Left lung (tissue), 4 donors: ENCODE measurements at regions not wholly inside any gene's neighbourhood (a gene's known extent, or its start where the extent isn't known, plus 50 kb on each side); places are given as distances from the start of the nearest gene placed in this dataset.

Experiments
- ATAC-seq: fragments of 200-7000 bp; cut with Tn5 transposase; one replicate; pipeline ENCODE4 v1.9.1; 2020; ENCODE audit warnings: moderate library complexity
- DNase-seq, 4 donors: peaks; one replicate each; pipeline ENCODE4 v3.0.0-alpha.2; 2013 to 2020
- H3K27ac ChIP-seq, 2 donors: fragments of 200-600 bp; sonication (generic) in 1 of 2; one replicate each; pipeline versions ENCODE4 v1.5.0 to v1.8.0; 2020 to 2021
- H3K27me3 ChIP-seq, 2 donors: fragments of 200-600 bp; sonication (generic) in 1 of 2; one replicate each; pipeline versions ENCODE4 v1.5.0 to v1.8.0; 2020 to 2021
- H3K36me3 ChIP-seq, 2 donors: fragments of 200-600 bp; sonication (generic) in 1 of 2; one replicate each; pipeline versions ENCODE4 v1.5.0 to v1.8.0; 2020 to 2021
- H3K4me1 ChIP-seq, 2 donors: fragments of 200-600 bp; one replicate each; pipeline ENCODE4 v1.8.0; 2021
- H3K4me3 ChIP-seq, 2 donors: fragments of 200-600 bp; sonication (generic) in 1 of 2; one replicate each; pipeline versions ENCODE4 v1.5.0 to v1.8.0; 2020 to 2021; ENCODE audit warnings: mild to moderate bottlenecking in 1 of 2
- H3K9me3 ChIP-seq, 2 donors: fragments of 200-600 bp; sonication (generic) in 1 of 2; one replicate each; pipeline versions ENCODE4 v1.5.0 to v1.8.0; 2020 to 2021
- intact Hi-C, 2 donors: fragments of 100-400 bp; cut with DNase I; formaldehyde crosslinking; loops; one replicate each; pipeline versions ENCODE4 v1.11.2 to v1.14.2; 2022
- TF ChIP-seq, protein P1 (sequence below), 2 donors: fragments of 200-600 bp; sonication (generic) in 1 of 2; IDR thresholded peaks; one replicate each; pipeline versions ENCODE4 v1.5.0 to v1.8.0; 2021; ENCODE audit warnings: antibody characterized with exemption in 2 of 2
- donor health status: DM: no; HTN: yes; CAD: no.
- donor health status: DM: no; HTN: no; CAD: no.

DNA sequence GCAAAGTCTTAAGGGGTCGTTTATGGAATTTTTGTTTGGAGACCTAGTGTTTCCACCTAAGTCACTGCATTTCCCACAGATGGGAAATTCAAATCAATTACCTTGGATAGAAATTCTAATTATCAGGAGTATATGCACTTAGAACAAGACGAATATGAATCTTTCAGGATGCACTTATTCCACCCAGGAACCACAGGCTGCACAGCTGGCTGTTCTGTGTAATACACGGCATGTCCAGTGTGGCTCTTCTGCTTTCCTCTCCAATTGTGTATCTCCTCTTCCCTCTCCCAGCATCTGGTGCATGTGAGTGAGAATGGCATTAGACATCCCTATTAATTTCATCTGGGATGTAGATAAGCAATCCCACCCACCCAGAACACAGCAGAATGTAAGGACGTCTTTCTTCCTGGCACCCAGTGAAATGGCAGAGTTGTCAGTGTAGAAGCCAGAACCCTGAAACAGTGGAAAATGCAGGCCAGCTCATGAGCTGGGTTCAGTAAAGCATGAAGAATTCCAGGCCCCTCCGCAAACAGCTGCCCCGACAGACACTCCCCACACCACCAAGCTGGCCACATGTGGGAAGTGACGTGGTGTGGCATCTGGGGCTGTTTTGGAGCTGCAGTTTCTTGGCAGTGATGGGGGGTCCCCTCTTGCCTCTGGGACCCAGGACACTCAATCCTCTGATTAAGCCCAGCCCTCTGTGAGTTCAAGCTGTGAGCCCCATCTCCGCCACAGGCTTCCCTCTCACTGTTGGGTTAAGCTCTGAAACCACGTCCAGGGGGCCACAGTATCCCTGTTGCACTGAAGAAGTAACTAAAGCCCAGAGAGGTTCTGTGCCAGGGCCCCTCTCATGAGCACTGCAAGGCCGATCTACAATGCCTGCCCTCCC is 180.1 kb upstream of the CST7 start:
- Histone ChIP-seq H3K36me3 (no peaks in the 10 kb centered on the region), H3K27me3 (peaks cover 0 to 49% of the 10 kb centered on the region in 2 donors), H3K4me1 (no peaks in the 10 kb centered on the region), H3K27ac (no peak overlapping the region), H3K4me3 (no peak overlapping the region), H3K9me3 (no peaks in the 10 kb centered on the region)
- TF ChIP-seq, protein P1, sequence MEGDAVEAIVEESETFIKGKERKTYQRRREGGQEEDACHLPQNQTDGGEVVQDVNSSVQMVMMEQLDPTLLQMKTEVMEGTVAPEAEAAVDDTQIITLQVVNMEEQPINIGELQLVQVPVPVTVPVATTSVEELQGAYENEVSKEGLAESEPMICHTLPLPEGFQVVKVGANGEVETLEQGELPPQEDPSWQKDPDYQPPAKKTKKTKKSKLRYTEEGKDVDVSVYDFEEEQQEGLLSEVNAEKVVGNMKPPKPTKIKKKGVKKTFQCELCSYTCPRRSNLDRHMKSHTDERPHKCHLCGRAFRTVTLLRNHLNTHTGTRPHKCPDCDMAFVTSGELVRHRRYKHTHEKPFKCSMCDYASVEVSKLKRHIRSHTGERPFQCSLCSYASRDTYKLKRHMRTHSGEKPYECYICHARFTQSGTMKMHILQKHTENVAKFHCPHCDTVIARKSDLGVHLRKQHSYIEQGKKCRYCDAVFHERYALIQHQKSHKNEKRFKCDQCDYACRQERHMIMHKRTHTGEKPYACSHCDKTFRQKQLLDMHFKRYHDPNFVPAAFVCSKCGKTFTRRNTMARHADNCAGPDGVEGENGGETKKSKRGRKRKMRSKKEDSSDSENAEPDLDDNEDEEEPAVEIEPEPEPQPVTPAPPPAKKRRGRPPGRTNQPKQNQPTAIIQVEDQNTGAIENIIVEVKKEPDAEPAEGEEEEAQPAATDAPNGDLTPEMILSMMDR (IDR thresholded peaks at IDR 0.05) = no peak
- ATAC-seq = no peak
- intact Hi-C loops = no loop called here
- peak in 1 of 4 donors; percentile 11 for DNase-seq

DNA sequence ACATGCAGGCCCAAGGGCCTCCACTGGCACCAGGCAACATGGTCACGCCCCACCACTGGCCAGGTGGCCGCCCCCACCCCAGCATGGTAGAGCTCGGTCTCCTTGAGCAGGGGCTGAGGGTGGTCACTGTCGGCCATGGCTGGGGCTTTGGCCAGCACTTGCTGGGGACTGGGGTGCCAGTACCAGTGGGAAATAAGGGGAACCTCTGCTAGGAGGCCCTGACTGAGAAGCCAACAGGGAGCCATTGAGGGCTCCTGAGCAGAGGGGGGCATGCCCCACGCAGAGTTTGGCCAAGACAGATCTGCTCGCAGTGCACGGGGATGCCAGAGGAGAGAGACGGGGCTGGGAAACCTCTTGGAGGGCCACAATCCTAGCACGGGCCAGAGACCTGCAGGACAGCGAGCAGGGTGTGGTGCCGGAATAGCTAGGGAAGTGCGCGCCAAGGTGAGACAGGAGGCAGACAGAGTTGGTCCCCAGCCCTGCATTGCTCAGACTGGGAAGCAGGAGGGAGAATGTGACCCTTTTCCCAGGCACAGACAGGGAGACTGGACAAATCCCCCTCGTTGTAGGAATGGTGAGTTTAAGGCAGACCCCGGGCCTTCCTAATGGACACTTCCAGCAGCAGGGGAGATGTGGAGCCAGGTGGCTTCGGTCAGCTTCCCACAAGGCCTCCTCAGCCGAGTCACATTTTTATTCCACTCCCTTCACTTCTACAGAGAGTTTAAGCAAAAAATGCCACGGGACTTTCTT is 179.0 kb upstream of the CST7 start:
- DNase-seq = peak in 2 of 4 donors; percentile 28 to 63
- no peak overlapping the region for H3K4me3 ChIP-seq
- no peak for ATAC-seq
- no peaks in the 10 kb centered on the region for H3K36me3 ChIP-seq
- peaks cover 0 to 3% of the 10 kb centered on the region in 2 donors for H3K9me3 ChIP-seq
- intact Hi-C loops = no loop called here
- peaks cover 0 to 47% of the 10 kb centered on the region in 2 donors for H3K27me3 ChIP-seq
- H3K4me1 ChIP-seq = no peaks in the 10 kb centered on the region
- TF ChIP-seq, protein P1 (IDR thresholded peaks at IDR 0.05) = no peak
- no peak overlapping the region for H3K27ac ChIP-seq

DNA sequence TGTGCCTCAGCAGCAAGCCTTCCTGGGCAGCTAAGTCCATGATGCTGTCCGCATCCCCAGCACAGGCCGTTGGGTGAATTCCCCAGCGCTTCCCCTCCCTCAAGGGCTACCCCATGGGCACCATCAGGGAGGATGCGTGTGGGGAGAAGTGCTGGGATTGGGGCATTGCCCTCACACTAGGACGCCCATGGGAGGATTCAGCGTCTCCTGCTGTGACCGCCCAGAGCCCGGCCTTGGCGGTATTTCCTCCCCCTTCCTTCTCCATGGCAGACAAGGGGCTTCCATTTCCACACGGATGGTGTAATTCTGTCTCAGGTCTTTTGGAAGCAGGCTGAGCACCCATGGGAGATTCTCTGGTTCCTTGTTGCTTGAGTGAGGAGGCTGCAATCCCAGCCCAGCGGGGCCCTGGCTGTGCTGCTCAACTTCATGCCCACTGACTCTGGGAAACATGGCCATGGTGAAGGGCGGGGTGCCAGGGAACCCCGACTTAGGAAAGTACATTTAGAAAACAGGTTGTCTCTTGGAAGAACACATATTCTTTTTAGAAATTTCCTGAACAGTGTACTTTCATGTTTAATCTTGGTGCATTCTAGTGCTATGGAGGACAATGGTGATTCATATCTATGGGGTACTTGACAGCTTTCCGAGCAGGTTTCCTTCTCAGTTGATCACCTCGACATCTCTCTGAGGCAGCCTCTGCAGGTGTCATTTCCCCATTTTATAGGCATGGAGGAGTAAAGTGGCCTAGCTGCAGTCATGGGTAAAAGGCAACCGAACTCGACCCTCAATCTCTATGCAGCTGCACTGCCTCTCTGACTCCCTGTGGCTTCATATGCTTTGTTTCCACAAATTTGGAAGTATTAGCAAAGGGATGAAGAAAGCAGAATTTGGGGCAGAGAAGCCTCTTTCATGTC is 178.2 kb upstream of the CST7 start:
- Histone ChIP-seq H3K27me3 (peaks cover 0 to 47% of the 10 kb centered on the region in 2 donors), H3K4me1 (no peaks in the 10 kb centered on the region), H3K27ac (no peak overlapping the region), H3K4me3 (no peak overlapping the region), H3K36me3 (no peaks in the 10 kb centered on the region), H3K9me3 (peaks cover 0 to 11% of the 10 kb centered on the region in 2 donors)
- ATAC-seq = no peak
- peak in 1 of 4 donors; percentile 19 for DNase-seq
- TF ChIP-seq, protein P1 (IDR thresholded peaks at IDR 0.05) = no peak
- intact Hi-C loops = no loop called here

DNA sequence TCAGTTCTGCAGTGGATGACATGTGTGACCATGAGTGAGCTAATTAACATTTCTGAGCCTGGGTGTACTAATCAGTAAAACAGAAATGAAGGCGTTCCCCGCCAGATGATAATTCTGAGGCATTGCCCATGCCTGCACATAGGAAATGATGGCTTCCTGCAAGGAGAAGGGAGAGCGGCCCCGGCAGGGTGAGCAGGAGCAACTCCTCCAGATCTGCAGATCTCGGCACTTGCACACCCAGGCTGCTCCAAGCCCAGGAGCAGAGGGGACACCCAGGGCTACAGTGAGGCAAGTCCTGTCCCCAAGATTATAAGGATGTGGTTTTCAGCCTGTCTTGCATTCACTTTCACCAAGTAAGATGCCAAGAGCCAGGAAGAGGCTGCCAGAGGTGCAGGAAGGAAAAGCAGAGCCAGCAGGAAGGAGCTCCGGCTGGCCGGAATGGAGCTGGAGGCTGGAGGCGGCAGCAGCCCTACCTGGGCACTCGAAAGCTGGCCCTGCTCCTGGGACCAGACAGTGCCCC is 177.5 kb upstream of the CST7 start:
- TF ChIP-seq, protein P1 (IDR thresholded peaks at IDR 0.05) = no peak
- Histone ChIP-seq H3K9me3 (peaks cover 0 to 14% of the 10 kb centered on the region in 2 donors), H3K27ac (no peak overlapping the region), H3K27me3 (peaks cover 0 to 48% of the 10 kb centered on the region in 2 donors), H3K4me3 (no peak overlapping the region), H3K36me3 (no peaks in the 10 kb centered on the region), H3K4me1 (no peaks in the 10 kb centered on the region)
- ATAC-seq = no peak
- intact Hi-C loops = no loop called here
- DNase-seq = peak in 2 of 4 donors; percentile 1 to 70
